ENCODE measurements at regions not wholly inside any gene's neighbourhood (a gene's known extent, or its start where the extent isn't known, plus 50 kb on each side); places are given as distances from the start of the nearest gene placed in this dataset.

- intact Hi-C loops (cut with micrococcal nuclease; ENCODE audit: unreplicated experiment), result no loop called here
- BruUV-seq (replicated peaks), result no TSS peak
- H3K36me3 ChIP-seq (ENCODE audit: control insufficient read depth, insufficient read depth, low read length), result no peaks in the 10 kb centered on the region
- ChIA-PET POLR2A (no interaction called here), CTCF (no interaction called here)
- H3K9me3 ChIP-seq, result no peaks in the 10 kb centered on the region
- no peaks in the 10 kb centered on the region for H3K27me3 ChIP-seq (replicated peaks; ENCODE audit: control insufficient read depth, insufficient read depth, low read length)
- no peaks in the 10 kb centered on the region for H3K4me1 Mint-ChIP-seq (ENCODE audit: low read depth, unreplicated experiment)
- H3K4me1 ChIP-seq, result no peaks in the 10 kb centered on the region
- H3K4me3 Mint-ChIP-seq (ENCODE audit: unreplicated experiment), result no peak overlapping the region
- H3K9me3 Mint-ChIP-seq (ENCODE audit: unreplicated experiment), result no peaks in the 10 kb centered on the region
- no peak overlapping the region for H3K27ac Mint-ChIP-seq (ENCODE audit: unreplicated experiment)
- no peak for DNase-seq
- no peak overlapping the region for H3K4me3 ChIP-seq (ENCODE audit: low read depth, low read length)
- H3K36me3 Mint-ChIP-seq (ENCODE audit: insufficient read depth, unreplicated experiment), result no peaks in the 10 kb centered on the region
- no peaks in the 10 kb centered on the region for H3K27me3 Mint-ChIP-seq (ENCODE audit: insufficient read depth, unreplicated experiment)
- TF ChIP-seq CTCF (IDR thresholded peaks at IDR 0.05; ENCODE audit: insufficient read depth in 1 of 2, low read depth in 1 of 2, low read length in 1 of 2, severe bottlenecking in 1 of 2, unreplicated experiment in 1 of 2), result no peak
These were observed 313.0 kb upstream of the COL8A1 start for GRCh38 chr3:99325402-99325801.

- H3K9me3 ChIP-seq, result no peaks in the 10 kb centered on the region
- H3K9me3 Mint-ChIP-seq (ENCODE audit: unreplicated experiment), result no peaks in the 10 kb centered on the region
- intact Hi-C loops (cut with micrococcal nuclease; ENCODE audit: unreplicated experiment), result no loop called here
- no peak overlapping the region for H3K4me3 Mint-ChIP-seq (ENCODE audit: unreplicated experiment)
- H3K27me3 ChIP-seq (replicated peaks; ENCODE audit: control insufficient read depth, insufficient read depth, low read length), result no peaks in the 10 kb centered on the region
- TF ChIP-seq CTCF (IDR thresholded peaks at IDR 0.05; ENCODE audit: insufficient read depth in 1 of 2, low read depth in 1 of 2, low read length in 1 of 2, severe bottlenecking in 1 of 2, unreplicated experiment in 1 of 2), result no peak
- ChIA-PET POLR2A (no interaction called here), CTCF (no interaction called here)
- H3K4me1 Mint-ChIP-seq (ENCODE audit: low read depth, unreplicated experiment), result no peaks in the 10 kb centered on the region
- no peaks in the 10 kb centered on the region for H3K27me3 Mint-ChIP-seq (ENCODE audit: insufficient read depth, unreplicated experiment)
- no peak for DNase-seq
- H3K36me3 ChIP-seq (ENCODE audit: control insufficient read depth, insufficient read depth, low read length), result no peaks in the 10 kb centered on the region
- no peaks in the 10 kb centered on the region for H3K4me1 ChIP-seq
- no peak overlapping the region for H3K27ac Mint-ChIP-seq (ENCODE audit: unreplicated experiment)
- H3K36me3 Mint-ChIP-seq (ENCODE audit: insufficient read depth, unreplicated experiment), result no peaks in the 10 kb centered on the region
- H3K4me3 ChIP-seq (ENCODE audit: low read depth, low read length), result no peak overlapping the region
- no TSS peak for BruUV-seq (replicated peaks)
These were observed 313.7 kb upstream of the COL8A1 start for GRCh38 chr3:99324636-99325203.

GRCh38 chr3:99323940-99324339 is 314.5 kb upstream of the COL8A1 start:
- Mint-ChIP-seq H3K9me3 (ENCODE audit: unreplicated experiment) (no peaks in the 10 kb centered on the region), H3K36me3 (ENCODE audit: insufficient read depth, unreplicated experiment) (no peaks in the 10 kb centered on the region), H3K27ac (ENCODE audit: unreplicated experiment) (no peak overlapping the region), H3K4me3 (ENCODE audit: unreplicated experiment) (no peak overlapping the region), H3K4me1 (ENCODE audit: low read depth, unreplicated experiment) (no peaks in the 10 kb centered on the region), H3K27me3 (ENCODE audit: insufficient read depth, unreplicated experiment) (no peaks in the 10 kb centered on the region)
- Histone ChIP-seq H3K27me3 (replicated peaks; ENCODE audit: control insufficient read depth, insufficient read depth, low read length) (no peaks in the 10 kb centered on the region), H3K4me1 (no peaks in the 10 kb centered on the region), H3K36me3 (ENCODE audit: control insufficient read depth, insufficient read depth, low read length) (no peaks in the 10 kb centered on the region), H3K4me3 (ENCODE audit: low read depth, low read length) (no peak overlapping the region), H3K9me3 (no peaks in the 10 kb centered on the region)
- ChIA-PET POLR2A (no interaction called here), CTCF (no interaction called here)
- DNase-seq, result no peak
- no peak for TF ChIP-seq CTCF (IDR thresholded peaks at IDR 0.05; ENCODE audit: insufficient read depth in 1 of 2, low read depth in 1 of 2, low read length in 1 of 2, severe bottlenecking in 1 of 2, unreplicated experiment in 1 of 2)
- BruUV-seq (replicated peaks), result no TSS peak
- intact Hi-C loops (cut with micrococcal nuclease; ENCODE audit: unreplicated experiment), result no loop called here

Data from Caco-2 (cell line).